ENCODE measurements at regions not wholly inside any gene's neighbourhood (a gene's known extent, or its start where the extent isn't known, plus 50 kb on each side); places are given as distances from the start of the nearest gene placed in this dataset.
"Not testable (repeated sequence)": the region's sequence is repeated elsewhere in the genome, so short reads cannot be mapped to it uniquely, and the experiment has no call there.

DNA sequence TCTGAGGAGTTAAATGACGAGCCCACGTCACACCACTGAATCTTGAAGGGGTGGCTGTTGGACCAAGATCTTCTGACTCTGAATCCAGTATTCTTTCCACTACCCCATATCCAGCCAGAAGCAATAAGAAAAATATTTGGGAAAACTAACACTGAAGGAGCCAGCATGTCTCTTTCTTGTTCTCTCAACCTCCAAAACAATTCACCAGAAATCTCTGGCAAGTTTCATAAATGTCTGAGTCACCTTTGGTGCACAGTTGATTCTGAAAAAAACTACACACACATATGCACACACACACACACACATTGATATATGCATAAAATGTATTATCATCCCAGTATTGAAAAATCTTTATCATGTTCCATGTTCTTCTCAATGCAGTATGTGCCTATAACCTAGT, 104.3 kb upstream of the BLID start:
- peak; percentile 63 for DNase-seq

DNA sequence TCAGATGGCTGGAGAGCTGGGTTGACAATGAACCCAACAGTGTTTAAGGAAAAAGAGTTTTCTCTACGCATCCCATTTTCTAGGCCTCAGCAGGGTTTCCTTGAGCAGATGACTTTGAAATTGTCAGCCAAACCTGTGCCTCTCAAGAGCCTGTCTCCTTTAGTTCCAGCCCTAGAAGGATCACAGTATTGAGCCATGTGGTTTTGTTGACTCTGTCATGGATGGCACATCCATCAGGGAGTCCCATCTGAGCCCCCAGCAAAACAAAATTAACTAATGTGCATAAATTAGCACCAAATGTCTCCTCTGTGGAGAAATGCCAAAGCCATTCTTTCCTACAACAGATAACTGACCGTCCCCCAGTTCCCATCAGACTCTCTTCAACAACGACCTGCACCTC, 103.8 kb upstream of the BLID start:
- no peak for DNase-seq

DNA sequence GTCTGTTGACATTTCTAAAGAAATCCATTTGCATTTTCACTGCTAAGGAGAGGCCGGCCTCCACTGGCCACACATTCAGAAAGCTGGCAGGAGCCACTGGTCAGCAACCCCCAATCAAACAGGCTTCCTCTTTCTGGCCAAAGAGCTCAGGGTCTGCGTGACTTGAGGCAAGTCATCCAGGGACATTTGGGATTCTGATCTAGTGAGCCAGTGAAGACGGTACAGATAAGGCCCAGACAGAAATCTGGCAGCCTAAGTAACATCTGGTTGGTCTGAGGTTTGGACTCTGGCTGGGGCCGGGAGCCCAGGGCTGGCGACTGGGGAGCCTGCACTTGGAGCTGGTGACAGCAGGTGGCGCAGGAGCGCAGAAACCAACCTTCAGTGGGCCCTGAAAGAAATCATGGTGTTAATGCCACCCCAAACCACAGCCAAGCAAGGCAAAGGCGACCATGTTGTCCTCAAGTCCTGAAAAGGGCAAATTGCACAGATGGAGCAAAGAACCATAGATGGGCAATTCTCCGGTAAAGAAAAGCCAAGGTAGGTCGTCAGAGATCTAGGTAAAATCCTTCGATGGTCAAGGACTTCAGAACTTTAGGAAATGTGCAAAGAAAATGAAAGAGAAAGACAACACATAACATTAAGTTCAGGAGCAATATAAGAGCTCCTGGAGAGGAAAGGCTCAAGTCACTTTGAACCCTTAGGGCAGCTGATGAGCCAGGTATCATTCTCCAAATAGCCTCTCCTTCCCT, 99.4 kb upstream of the BLID start:
- peak; percentile 80 for DNase-seq

DNA sequence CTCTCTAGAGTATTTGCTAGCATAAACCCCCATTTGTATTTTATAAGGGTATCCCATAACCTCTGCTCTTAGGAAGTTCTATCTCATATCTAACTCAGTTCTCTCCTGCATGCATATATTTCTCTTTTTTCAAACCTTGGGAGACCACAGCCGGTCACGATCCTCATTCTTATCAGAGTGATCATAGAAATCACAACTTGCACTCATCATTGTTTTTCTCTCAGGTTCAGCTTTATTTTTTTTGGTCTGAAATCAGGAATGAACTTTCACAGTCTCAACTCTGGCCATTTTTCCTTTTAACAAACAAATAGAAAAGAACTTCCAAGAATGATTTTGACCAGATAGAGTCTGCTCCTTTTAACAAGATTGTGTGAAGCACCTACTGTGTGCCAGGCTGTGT, 98.6 kb upstream of the BLID start:
- no peak for DNase-seq

DNA sequence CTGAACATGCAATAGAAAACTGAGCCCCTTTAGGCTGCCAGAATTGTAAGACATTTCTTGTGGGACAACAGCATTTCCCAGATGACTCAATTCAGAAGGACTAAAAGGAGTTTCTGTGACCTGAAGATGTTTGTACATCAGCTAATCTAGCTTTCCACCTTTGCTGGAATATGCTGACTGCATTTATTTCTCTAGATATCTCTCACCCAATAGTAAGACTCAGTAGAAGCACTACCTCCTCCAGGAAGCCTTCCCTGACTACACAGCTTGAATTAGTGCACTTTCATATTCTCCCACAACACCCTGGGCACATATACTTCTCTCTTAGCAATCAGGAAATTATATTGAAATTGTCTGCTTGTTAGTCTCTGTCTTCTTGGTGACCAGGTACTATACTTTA, 98.1 kb upstream of the BLID start:
- DNase-seq = no peak

DNA sequence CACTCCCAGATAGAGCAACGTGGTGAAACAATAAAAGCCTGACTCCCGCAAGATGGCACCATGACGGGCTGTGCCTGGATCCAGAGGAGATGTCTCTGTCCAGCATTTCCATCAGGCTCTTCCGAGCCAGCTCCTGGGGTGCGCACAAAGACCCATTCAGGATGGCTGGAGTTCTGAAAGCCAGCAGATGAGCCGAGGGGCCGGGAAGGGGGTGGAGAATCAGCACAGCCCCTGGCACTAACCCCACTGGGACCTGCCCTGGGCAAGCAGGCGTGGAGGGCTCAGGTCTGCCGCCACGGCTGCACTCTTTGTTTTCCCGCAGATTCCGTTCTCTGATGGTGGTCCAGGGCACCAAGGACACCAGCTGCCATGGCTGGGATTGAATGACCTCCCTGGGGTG, 97.2 kb upstream of the BLID start:
- DNase-seq = no peak

DNA sequence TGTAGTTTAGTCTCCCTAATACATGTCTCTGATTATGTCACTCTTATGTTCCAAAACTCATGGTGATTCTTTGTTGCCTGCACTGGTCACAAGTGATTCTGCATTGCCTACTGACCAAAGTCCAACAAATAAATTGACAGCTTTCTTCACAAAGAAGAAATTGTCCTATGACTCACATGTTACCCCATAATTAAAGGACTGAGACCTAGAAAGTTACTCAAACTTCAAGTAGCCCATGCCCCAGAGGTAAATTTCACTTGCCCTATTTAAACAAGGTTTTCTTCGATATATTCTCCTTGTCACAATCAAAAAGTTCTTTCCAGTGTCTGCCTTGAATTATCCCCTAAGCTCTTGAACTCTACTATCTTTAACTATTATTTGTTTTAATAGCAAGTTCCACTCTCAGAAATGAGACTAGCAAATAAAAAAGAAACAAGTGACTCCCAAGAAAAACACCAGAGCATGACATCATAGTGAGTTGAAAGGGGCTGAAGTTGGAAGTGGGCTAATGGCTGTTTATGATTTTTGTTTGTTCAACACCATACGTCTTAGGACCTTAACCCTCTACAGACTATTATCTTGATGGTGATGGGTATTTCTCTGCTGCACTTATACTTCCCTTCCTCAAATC, 94.5 kb upstream of the BLID start:
- no peak for DNase-seq

DNA sequence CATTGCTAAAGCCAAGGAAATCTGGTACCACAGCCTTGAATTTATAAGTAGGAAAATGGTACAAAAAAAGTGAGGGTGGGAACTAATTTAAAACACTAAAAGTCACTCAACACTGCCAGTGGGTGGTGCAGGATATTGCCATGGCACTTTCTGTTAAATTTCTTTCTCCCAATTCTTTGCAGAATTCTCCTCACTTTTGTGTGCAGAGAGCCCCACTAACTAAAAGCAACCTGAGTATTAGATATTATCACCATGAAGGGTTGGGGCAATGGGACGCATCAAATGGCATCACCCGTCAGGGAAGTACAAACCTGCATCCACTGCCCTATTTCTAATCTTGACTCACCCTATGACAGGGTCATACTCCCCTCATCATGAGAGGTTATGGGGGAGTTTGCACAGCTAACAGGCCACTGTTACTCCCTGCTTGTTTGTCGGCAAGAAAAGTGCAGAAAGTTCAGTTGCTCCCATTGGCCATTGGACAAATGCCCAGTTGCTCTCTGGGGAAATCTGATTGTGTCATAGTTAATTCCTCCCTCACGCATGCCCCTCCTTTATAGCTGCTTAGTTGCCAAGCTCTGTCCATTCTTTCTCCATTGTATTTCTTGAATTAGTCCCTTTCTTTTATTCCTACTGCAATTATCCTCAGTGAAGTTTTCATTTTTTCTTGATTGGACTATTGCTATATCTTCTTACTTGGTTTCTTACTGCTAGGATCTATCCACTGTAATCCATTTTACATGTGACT, 93.8 kb upstream of the BLID start:
- peak; percentile 82 for DNase-seq

DNA sequence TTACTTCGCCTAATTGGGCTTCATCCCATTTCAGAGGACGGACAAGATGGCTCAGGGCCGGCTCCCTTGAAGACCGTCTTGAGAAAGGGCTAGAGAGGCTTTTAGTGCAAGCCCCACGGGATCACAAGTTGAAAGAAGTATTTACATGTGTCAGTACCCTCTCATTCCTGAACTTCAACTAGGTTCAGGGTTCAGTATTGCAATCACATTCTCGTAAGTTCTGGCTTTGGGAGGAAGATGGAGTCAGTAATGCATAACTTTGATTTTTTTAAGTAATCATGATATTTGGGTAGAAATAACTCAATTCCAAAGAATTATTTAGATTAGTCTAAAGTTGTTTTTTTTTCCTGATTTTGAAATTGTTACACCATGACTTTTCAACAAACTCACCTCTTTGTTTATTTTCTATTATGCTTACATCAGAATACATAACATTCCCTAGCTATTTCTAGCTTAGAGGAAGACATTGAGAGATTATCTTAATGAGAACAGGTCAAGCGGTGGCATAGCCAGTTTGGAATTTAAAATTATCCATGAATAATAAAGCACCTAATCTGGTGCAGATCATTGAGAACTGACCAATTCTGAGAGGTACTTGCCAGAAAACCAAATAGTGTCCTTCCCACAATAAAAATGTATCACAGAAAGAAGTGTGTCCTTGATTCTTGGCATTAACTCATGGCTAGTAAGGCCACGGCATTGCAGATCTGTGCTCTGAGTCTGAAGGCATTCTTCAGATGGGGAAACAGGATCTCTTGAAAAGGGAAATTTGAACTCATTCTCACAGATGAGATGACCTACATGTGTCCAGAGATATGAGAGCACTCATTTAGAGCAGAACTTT, 92.1 kb upstream of the BLID start:
- peak; percentile 64 for DNase-seq

DNA sequence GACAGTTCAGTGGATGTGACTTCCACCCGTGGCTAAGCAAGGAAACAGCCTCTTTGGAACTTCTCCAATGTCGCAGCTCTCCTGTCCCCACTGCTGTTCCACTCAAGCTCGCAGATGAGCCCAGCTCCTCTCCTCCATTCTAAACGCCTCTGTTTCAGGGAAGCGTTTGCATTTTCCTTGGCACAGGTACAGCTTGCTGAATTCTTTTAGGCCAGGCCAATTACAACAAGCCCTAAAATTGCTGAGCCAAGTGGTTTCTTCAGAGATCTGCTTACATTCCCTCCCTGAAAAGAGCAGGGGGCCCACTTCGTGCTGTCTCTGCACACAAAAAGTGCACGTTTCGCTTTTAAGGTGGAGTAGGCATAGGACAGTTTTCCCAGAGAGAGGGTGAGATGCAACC, 91.5 kb upstream of the BLID start:
- peak; percentile 75 for DNase-seq

DNA sequence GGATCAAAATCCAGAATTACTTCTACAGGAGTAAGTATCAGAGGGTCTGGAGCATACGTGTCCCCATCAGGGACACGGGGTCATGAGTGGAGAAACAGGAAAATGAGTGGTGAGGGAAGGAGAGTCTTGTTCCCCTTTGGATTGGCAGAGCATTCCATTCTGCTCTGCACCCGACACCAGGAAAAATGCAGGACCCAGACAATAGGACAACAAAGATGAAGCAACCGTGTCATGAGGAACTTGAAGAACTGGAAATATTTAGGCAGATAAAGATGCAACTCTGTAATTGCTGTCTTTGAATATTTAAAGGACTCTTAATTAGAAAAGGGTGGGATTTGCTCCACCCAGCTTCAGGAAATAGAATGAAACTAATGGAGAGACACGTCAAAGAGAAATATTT, 89.0 kb upstream of the BLID start:
- DNase-seq = no peak

DNA sequence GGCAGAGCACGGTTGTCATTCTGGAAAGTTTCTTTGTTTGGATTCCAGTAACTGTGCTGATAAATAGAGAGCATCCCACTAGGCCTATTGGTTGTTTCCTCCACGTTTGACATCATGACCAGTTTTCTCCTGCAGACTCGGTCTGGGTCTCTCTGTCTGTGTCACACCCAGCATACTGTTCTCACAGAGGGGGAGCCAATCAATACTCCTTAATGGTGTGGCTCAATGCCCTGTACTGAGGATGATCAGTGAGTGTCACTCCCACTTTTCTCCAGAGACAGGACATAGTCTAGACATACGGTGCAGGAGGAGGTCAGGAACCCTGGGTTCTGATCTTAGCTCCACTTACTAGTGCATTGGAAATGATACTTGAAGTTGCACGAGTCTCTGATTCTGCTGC, 88.2 kb upstream of the BLID start:
- DNase-seq = no peak

DNA sequence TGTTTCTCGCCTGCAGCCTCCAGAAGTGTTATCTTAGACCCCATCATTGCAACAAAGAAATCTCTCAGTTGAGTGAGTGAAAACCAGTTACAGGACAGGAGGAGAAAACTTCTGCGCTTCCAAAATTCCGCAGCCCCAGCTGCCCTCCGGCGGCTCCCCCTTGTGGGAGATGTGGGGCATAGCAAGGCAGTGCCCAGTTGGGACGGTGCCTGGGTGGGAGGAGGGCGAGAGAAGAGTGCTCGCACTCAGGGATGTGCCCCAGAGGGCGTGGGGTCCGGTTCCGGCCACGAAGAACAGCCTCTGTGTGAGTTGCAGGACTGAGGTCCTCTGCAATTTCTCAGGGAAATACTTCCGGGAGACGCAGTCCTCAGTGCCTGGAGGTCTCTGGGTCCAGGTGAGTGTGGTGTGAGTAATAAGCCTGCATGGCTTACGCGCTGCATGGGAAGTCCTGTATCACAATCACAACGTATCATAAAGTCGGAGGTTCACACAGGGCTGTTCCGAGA, 87.0 kb upstream of the BLID start:
- peak; percentile 81 for DNase-seq

DNA sequence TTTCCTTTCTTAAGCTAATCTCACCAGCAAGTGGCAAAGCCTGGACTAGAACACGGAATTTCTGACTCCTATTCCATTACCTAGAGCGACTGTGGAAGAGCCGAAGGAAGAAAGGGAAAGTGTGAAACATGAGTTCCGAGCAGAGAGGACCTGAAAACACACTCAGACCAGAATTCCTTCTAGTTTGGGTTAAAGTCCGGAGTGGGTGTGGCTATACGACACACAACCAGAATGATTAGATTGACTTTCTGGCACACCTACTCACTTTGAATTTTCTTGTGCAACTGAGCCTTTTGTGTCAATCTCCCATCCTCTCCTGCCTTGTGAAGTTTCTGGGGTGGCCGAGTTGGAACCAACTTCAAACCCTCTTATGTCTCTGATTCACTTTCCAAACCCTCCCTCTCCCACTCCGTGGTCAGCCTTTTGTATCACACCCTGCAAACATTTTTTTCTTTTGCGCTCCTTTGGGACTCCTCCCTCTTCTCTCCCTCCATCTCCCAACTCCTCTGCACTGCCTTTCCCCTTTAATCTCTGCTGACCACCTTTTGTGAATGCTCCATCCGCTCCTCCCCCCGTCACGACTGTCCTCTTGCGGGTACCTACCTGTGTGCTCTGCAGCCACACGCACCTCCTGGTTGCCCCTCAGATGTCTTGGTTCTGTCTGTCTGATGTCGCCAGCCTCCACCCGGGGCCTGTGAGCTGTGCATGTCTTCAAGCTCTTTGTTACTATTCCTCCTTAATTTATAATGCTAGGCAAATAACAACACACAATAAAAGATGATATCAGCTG, 86.3 kb upstream of the BLID start:
- peak; percentile 87 for DNase-seq

DNA sequence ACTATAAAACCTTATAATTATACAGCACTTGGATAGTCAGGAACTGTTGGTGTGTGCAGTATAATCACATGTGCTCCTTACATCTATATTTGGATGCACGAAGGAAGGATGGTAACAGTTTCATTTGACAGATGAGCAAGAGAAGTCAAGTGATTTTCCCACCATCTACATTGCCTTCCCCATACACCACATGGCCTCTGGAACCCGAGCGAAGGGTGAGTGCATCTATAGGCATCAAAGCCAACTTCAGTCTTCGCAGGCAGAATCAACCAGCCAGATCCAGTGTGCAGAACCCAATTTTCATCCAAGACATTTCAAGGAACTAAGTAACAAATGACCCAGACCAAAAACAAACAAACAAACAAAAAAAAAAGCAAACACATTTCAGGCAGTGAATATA, 85.1 kb upstream of the BLID start:
- DNase-seq = no peak

DNA sequence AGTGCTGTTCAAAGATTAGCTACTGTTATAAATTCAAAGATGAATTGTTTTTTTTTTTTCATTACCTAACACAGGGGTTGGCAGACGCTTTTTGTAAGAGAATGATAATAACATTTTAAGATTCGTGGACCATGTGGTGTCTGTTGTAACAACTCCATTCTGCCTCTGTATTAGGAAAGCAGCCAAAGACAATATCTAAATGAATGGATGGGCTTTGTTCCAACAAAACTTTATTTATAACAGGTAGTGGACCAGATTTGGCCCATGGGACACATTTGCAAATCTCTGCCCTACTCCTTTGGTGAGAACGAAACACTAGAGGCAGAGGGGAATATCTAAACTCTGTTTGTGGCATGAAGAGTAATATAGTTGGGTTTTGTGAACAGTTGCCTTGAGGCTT, 83.6 kb upstream of the BLID start:
- no peak for DNase-seq

DNA sequence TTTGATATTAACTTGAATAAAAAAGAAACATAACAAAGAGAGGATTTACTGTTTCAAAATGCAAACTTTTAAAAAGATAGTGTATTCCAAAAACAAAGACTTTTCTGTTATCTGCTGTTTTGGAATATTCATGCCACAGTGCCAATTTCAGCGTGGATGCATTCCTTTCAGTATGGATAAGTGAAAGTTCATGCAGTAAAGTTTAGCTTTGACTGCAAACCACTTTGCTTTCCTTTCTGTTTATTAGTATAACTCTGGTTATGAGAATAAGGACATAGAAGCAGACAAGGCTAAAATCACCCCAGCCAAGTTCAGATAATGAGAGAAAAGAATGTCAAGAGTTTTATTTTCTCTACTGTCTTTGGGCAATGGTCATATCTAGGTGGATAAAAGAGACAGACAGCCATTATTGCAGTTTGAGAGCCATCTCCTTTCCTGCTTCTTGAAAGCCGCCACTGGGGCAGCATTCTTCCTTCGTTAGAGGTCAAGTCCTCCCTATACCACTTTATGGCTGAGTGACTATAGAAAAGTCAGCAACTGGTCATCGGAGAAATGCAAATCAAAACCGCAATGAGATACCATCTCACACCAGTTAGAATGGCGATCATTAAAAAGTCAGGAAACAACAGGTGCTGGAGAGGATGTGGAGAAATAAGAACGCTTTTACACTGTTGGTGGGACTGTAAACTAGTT, 82.4 kb upstream of the BLID start:
- no peak for DNase-seq

DNA sequence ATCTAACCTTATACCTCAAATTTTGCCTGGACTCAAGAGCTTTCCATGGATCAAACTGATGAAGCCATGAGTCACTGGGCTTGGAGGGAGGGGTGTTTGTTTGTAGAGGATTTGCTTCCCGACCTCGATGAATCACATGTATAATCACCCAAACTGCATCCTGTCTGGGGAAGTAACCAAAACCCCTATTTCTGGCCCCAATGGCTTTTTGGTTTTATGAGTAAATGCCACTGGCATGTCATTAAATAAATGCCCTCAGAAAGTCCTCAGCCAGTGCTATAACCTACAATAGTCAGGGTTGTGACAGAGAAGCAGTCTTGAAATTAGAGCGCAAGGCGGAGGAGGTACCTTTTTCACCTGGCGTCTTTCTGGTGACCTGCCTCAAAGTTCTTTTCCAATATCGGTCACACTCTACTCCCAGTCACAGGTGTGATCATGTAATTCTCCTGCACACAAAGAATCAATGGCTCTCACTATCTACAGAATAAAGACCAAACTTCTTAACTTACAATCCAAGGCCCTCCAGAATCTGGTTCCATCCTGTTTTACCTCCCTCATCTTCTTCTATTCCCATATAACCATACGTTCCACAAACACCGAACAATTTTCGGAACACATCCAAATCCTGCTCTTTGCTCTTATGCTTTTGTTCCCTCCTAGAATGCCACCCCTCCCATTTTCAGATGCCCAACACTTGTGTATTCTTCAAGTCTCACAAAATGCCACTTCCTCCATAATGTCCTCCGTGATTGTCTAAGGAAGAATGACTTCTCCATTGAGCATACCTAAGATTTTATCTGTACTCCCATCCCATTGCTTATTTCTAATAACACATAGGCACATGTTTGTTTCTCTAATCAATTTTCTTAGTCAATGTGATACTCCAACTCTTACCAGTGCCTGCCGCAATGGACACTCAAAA, 81.3 kb upstream of the BLID start:
- DNase-seq = peak; percentile 99

DNA sequence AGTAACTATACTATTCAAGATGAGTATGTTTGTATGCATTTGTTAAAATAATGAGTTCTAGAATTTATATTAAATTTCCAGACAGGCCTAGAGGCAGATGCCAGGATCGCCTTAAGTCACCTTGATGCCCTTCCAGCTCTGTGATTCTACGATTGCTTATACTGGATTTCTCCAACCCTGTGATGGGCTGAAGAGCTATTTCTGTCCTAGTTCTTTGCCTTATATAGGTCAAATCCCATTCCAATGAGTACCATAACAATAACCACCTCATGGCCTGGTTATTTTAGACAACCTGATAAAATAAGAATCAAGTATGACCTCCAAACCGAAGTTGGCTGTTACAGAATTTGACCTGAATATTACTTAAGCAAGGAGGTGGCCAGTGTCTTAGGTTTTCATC, 79.8 kb upstream of the BLID start:
- no peak for DNase-seq

DNA sequence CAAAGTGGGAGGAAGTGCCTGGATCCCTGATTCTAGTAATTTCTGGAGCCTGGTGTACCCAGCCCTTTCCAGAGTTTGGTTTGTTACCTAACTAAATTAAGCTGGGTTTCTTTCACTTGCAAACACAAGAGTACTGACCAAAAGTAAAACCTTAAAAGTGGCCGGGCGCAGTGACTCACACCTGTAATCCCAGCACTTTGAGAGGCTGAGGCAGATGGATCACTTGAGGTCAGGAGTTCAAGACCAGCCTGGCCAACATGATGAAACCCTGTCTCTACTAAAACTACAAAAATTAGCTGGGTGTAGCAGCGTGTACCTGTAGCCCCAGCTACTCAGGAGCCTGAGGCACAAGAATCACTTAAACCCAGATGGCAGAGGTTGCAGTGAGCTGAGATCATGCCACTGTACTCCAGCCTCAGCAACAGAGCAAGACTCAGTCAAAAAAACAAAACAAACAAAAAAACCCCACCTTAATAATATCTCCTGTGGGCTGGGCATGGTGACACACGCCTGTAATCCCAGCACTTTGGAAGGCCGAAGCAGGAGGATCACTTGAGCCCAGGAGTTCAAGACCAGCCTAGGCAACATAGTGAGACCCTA, 78.0 kb upstream of the BLID start:
- DNase-seq = not testable (repeated sequence)

Measured in fibroblast of skin of right quadriceps (primary cell).